RKO (cell line): ENCODE measurements at regions not wholly inside any gene's neighbourhood (a gene's known extent, or its start where the extent isn't known, plus 50 kb on each side); places are given as distances from the start of the nearest gene placed in this dataset.

ENCODE experiments used
- DNase-seq: peaks from one replicate; pipeline ENCODE4 v3.0.0-alpha.2; 2016; ENCODE audit warnings: low spot score

DNA sequence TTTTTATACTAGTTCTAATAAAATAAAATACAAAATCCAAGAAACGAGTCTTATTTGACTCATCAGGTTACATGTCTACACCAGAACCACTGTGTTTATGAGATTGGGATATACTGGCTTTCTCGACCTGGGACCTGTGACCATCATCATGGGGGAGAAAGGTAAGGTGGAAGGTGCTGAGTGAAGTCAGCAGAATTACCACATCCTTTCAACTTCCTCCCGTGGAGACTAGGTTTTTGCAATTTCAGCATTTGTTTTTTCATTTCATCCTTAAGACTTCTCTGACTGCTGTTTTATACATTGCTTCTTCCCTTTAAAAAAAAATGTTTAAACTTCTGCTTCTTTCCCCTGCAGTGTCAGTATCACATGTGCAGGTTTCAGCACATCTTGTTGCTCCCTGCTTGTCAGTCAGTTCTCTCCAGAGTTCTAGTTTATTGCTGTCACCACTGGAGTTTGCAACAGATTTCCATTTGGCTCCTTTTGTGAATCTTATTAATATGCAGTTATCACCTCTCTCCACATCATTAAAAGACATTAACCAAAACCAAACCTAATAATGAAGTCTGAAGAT, 60.4 kb upstream of the HAO2 start:
- DNase-seq: no peak

DNA sequence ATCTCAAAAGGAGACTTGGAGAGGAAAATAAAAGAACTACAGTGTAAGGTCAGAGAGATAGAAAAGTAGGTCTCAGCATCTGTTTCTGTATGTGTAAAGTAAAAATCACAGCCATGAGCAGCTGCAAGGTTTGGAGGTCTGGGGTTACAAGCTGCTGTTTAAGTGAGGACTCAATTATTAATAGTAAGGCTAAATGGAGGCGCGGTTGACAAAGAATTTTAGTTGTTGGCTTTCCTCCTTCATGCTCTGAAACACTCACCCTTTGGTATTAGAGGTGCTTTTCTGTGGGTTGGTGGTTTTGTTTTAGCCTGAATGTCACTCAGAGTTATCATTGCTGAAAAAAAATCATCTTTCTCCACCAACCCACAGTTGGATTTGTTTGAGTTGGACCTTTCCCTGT, 59.8 kb upstream of the HAO2 start:
- DNase-seq: no peak

DNA sequence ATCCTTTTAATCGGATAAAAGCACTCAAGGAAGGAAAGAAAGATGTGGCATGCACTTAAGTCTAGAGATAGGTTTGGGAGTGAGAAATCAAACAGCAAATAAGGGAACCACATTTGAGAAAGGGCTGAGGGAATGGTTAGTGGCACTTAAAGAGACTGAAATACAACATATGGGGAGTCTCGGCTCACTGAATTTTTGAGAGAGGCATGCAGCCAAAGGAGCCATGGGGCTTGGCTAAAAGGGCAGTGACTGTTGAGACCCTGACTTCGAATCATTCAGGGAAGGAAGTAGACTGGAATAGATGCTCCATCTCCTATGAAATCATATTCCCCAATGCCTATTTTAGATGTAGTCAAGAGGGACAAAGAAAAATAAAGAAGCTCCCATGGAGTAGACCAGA, 58.3 kb upstream of the HAO2 start:
- DNase-seq: no peak

DNA sequence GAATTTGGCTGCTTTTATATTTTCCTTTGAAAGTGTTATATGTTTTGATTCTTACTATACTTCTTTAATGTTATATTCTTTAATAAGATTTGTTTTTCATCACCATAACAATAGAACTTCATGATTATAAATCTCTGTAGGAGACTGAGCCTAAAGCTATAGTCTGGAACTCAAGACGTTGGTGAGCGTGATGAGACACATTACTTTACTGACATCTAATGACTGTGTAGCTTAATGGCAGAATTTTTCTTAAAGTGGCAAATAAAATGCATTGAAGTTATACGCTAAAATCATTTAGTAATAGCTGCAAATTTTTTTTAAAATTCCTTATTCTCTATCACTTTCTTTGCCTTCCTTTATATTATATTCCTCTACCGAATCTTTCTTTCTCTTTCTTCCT, 56.1 kb upstream of the HAO2 start:
- DNase-seq: no peak

DNA sequence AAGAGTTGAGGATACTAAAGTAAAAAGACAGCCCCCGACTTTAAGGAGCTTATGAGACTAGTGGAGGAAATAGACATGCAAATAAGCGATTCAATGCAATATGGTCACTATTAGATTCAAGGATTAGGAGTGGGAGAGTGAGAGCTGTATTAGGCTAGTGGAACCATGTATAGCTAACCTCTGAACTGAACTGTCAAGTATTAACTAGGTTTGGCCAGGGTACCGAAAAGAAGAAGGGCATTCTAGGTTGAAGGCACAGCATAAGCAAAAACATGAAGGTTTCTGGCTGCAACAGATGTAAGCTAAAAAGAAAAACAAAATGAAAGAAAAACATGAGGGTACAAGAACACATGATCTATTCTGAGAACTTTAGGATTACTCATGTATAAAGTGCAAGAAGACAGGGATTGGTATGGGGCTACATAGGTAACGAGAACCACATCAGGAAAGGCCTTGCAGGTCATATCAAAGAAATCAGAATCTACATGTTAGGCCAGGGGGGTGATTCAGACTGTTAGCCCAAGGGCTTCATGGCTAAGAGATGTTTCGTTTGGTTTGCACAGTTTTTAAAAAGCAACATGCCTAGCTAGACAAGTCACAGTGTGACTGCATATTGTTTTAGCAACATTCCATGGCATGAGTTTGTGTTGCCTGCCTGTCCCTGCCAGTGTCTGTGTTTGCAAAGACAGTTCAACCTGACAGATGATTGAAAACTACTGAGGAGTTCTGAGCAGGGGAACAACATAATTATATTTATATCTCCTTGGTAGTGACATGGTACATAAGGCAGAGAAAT, 54.4 kb upstream of the HAO2 start:
- DNase-seq: no peak

DNA sequence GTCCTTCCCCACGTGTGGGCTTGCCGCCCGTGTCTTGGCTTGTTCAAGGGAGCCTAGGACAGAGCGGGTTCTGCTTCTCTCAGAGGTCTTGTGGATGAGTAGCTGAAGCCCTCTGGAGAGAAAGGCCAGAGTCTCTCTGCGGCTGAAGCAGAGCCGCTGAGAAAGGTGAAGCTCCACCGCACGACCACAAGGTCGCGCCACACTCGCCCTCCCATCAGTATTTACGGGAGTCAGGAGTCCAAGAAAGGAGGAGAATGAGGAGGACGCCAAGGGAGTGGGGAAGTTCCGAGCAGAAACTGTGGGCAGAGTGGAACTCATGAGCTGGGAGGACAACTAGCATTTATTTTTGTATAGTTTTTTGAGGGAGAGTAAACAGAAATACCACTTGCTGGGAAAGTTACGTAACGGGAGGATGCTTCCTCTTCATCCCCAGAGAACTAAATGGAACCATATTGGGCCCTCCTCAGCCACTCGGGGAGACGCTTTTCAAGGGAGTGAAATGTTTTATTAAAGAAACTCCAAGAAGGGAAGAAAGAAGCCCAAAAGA, 51.6 kb upstream of the HAO2 start:
- no peak for DNase-seq

DNA sequence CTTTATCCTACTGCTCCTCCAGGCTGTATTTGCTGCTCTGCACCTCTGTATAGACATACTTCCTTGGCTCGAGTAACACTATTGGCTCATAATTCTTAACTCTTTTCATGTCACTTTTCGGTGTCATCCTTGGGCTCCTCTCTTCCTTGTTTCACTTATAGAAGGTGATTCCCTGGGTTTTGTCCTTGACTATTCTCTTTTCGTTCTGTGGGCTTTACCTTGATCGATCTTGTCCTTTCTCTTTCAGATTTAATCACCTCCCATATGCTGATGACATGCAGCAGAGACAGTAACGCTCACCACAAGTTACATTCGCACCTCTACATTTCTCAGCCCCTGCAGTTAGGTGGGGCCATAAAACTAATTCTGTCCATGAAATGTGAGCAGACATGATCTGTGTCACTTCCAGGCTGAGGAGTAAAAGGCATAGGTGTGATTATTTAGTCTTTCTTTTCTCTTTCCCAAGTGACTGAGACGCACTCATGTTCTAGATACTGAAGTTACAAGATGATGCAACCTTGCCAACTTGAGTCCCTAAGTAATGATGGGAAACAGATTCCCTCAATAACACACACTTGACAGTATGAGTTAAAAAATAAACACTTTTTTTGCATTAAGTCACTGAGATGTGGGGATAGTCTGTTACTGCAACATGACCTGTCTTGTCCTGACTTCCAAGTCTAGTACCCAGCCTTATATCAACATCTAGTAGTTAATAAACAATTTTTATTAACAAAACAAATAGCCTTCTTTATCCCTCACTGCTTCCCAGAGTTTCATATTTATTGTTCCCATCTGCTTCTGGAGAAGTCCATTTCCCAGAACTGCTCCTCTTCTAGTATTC, 49.9 kb upstream of the HAO2 start:
- DNase-seq: no peak
